HG03460 (cell line): ENCODE measurements at regions not wholly inside any gene's neighbourhood (a gene's known extent, or its start where the extent isn't known, plus 50 kb on each side); places are given as distances from the start of the nearest gene placed in this dataset.
"Not testable (repeated sequence)": the region's sequence is repeated elsewhere in the genome, so short reads cannot be mapped to it uniquely, and the experiment has no call there.

Source experiments
- ATAC-seq: cut with Tn5 transposase; IDR thresholded peaks from one replicate; pipeline ENCODE4 v1.9.1; 2021; ENCODE audit not compliant: unreplicated experiment

DNA sequence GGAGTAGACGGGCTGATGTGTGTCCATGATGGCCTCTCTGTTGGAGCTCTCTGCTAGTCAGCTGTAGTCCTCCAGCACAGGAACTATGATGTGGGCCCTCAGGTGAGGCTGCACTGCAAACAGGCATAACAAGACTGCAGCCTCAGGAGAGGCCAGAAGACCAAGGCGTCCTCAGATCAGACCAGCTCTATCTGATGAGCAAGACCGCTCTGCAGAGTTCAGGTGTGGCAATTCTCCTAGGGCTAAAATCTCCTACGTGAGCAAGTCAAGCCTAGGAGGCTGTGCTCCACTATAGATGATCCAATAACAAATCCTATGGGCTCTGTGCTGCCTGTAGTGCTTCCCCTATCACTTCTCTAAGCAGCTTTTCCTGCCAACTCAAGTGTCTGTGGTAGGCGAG, 633.4 kb upstream of the SYNCRIP start:
- ATAC-seq, result no peak

GRCh38 chr6:86273936-86274335, 631.2 kb upstream of the SYNCRIP start:
- ATAC-seq, result no peak

- ATAC-seq, result no peak
Observed at GRCh38 chr6:86256615-86257187, 614.0 kb upstream of the SYNCRIP start.

DNA sequence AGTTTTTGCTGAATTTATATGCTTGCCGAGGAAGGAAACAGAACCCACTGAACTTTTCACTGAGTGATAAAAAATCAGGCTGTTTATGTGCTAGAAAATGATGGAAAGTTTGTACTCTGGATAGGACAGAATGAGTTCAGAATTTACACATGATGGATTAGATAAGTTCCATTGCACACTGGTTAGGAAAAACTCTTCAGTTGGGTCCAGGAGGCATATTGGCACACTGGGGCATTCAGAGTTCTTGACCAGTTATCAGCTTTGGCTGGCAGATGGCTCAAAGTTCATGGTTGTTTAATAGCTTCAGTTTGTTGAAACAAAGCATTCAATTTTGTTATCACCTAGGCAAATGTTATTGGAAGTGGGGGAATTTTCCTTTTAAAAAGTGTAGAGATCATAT, 613.3 kb upstream of the SYNCRIP start:
- no peak for ATAC-seq

DNA sequence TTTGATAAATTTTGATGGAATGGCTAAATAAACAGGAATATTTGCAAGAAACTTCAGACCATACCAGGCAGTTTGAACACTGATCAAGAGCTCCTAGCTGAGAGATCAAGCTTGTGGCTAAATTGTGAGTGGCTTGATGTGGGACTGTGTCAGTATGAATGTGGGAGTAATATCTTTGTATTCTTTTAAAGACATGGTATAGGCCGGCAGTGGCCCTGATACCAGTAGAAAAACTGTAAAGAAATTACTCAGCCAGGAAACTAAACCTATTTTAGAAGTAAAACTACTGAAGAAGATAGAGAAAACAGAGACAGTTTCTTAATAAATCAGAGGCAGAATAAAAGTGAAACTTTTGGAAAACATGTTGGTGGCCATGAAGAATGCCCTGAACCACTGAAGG, 608.4 kb upstream of the SYNCRIP start:
- ATAC-seq, result no peak

DNA sequence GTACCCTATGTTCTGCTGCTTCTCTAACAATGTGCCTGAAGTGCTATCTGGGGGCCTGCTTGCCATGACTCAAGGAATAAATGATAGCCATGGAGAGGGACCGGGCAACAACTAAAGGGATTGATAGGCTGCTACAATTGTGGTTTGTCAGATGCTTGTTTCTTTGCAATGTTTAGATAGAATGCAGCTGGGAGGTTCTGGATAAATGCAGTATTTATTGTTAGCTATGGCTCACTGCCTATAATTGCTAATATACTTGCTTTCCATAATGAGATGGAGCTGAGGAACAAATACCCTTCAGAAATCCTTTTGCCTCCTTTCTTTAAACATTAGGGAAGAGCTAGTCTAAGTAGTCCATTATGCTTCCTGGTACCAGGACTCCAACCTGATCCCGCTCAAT, 575.2 kb upstream of the SYNCRIP start:
- no peak for ATAC-seq

DNA sequence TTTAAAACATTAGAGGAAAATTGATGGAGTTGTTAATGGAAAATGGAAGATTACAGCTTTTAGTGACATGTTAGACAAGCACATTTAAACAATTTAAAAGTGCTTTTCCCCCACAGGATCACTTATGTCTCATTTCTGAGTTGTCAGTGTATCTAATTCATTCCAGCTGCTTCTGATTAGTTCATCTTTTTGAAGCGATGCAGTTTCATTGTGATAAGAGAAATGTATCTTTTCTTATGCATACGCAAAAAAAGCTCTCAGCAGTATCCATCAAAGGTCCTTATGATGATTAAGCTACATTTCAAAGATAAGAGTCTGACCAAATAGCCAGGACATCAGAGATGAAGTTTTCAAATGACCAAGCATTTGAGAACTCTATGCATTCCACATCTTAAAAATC, 572.6 kb upstream of the SYNCRIP start:
- no peak for ATAC-seq

DNA sequence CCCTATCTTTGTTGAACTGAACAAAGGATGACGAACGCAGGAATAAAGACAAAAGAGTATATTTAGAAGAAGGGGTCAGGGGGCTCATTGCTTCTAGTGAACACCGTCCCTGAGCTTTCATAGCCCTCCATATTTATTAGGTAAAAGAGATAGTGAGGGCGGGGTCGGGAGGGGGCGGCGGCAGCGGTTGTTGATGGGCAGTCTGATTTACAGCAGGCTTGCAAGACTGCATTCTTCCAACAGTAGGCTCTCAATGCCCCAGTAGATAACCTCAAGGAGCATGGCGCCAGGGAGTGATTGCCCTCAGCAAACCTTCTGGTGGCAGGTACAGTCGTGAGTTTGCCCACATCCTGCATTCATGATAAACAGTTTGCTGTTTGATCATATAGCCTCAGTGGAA, 563.3 kb upstream of the SYNCRIP start:
- ATAC-seq, result no peak

DNA sequence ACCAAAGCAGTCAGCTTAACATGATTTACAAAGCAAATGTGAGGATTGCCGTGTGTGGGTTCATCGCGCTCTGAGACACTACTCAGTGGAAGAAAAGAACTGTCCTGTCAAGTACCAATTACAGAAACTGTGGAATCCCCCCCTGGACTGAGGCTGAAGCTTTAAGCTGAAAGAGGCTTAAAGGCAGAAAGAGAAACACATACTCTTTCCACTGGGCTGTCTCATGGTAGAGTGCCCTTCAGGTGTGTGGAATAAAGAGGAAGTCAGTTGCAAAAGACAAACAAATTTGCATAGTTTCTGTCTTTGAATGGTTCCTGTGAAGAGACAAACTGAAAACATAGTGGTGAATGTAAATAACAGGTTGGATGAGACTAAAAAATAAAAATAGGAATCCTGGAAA, 560.4 kb upstream of the SYNCRIP start:
- no peak for ATAC-seq

DNA sequence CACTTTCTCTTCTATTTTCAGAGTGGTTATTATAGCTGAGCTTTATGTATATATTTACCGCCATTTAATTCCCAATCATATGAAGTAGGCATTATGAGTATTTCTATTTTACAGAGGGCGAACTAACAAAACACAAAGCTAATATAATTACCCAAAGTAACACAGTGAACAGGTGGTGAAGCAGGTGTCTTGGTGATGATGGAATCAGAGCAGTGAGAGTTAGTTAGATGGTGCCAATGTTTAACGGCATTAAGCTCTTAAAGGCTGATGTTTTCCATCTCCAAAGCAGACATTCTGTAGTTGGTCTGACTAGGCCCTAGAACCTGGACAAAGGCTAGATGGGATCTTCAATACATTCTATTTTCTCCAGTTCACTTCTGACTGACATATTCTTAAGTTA, 551.1 kb upstream of the SYNCRIP start:
- no peak for ATAC-seq

- peak; percentile 75 for ATAC-seq
Observed at GRCh38 chr6:86192123-86192522, 549.4 kb upstream of the SYNCRIP start.

DNA sequence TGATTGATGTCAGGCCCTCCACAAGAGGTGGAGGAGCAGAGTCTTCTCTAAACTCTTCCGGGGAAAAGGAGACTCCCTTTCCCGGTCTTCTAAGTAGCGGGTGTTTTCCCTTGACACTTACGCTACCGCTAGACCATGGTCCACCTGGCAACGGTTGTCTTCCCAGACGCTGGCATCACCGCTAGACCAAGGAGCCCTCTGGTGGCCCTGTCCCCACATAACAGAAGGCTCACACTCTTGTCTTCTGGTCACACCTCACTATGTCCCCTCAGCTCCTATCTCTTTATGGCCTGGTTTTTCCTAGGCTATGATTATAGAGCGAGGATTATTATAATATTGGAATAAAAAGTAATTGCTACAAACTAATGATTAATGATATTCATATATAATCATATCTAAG, 532.5 kb upstream of the SYNCRIP start:
- not testable (repeated sequence) for ATAC-seq

DNA sequence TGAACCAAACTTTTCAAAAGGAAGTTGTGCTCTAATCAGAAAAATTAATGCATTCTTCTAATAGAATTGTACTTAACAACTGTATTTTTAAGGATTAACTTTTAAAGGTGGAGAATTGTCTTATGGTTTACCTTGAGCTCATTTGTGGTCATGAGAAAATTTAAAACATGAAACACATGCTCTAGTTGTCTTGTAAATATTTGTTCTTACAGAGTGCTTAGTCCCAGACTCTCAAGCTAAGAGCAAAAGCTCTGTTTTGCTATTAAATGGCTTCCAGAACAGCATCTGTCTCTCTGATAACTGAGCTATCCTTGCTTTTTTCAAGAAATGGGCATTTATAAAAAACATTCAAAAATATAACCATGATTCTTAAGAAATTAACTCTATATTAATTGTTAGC, 512.2 kb upstream of the SYNCRIP start:
- ATAC-seq, result no peak

- ATAC-seq, result no peak
Observed at GRCh38 chr6:86153521-86153920, 510.8 kb upstream of the SYNCRIP start.

DNA sequence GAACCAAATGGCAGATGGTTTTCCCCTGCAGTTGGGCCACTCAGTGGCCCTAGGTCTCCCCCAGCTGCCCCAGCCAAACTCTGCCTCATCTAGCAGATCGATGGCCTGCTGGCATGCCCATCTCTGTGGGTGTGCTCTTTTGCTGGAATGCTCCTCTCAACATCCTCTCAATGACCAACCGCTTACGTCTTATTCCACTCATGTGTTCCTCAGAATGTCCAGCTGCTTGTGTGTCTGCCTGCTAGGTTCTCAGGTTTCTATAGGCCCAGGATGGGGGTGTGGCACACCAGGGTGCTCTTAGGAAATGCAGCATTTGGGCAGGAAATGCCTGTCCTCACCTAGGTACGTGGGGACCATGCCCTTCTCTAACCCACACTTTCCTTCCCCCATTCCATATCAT, 509.9 kb upstream of the SYNCRIP start:
- no peak for ATAC-seq

GRCh38 chr6:86148586-86148985, 505.9 kb upstream of the SYNCRIP start:
- no peak for ATAC-seq

DNA sequence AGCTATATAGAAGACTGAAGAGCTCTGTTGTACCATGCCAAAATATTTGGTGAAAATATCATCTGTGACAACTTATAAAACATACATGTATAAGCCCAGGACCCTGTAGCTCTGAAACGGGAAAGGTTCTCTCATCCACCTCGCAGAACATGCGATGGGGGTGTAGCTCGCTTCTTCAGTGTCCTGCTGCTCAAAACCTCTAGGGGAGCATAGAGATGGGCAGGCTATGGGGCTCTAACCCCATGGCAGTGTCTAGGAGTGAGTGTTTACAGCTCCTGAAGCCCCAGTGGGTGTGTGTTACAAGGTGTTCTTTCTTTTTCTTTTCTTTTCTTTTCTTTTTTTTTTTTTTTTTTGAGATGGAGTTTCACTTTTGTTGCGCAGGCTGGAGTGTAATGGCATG, 505.2 kb upstream of the SYNCRIP start:
- no peak for ATAC-seq

GRCh38 chr6:86147311-86147710, 504.6 kb upstream of the SYNCRIP start:
- ATAC-seq, result no peak

DNA sequence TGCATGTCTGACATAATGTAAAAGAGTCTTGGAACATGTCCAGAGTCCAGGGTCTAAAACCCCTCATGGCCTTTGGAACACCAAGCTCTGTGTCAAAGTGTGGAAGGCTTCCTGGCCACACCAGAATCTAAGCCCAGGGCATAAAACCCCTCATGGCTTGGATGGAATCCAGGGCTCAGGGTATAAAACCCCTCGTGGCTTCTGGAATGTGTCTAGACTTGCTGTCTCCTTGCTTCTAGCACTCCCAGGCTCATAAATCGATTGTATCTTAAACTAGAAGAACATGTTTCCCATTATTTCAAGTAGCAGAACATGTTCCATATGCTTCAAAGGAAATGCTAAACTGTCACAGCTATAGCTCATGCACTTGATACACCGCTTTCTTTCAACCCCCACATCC, 504.1 kb upstream of the SYNCRIP start:
- ATAC-seq, result not testable (repeated sequence)

GRCh38 chr6:86142326-86142725, 499.6 kb upstream of the SYNCRIP start:
- ATAC-seq, result no peak

DNA sequence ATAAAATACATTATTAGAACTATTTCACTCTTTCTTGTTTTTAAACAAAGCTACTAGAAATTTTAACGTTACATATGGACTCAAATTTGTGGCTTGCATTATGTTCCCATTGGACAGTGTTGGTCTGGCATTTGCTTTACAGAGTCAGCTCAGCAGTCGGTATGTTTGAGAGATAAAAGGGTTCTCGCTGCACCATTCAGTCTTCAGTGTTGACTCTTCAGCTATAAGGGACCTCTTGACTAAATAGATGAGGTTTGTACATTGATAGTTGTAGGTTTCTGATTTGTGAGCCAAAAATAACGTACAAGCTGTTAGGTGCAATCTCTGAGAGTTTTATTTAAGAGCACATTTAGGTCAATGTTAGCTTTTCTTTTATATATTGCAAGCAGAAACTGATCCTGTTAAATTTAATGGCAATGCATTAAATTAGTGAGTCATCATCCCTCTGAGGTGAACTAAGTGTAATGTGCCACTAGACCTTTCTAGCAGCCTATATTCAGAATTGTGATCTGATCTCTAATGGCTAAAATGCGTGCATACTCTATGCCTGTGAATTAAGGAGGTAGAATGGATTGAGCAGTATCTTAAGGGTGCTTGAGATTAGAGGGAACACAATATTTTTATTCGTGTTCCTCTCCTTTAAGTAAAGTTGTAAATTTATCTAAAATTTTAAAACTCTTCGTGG, 485.6 kb upstream of the SYNCRIP start:
- ATAC-seq, result no peak

GRCh38 chr6:86122086-86122485, 479.4 kb upstream of the SYNCRIP start:
- no peak for ATAC-seq

- no peak for ATAC-seq
Observed at GRCh38 chr6:86118271-86118670, 475.6 kb upstream of the SYNCRIP start.
